H54 (cell line): ENCODE measurements at regions not wholly inside any gene's neighbourhood (a gene's known extent, or its start where the extent isn't known, plus 50 kb on each side); places are given as distances from the start of the nearest gene placed in this dataset.
A peak's percentile ranks its signal among the peaks of the same experiment; 100 is the strongest.

ENCODE experiments used
- DNase-seq: peaks from one replicate; pipeline ENCODE4 v3.0.0; 2011; ENCODE audit warnings: low spot score, mixed read lengths; ENCODE audit not compliant: insufficient read length
- FAIRE-seq: peaks from 3 replicates; lab custom pipeline; 2011; peaks lifted over from hg19 to GRCh38; lab: Jason Lieb, UNC
- POLR2A ChIP-seq: IDR thresholded peaks from 2 replicates; pipeline ENCODE4 v1.6.1; 2011; ENCODE audit warnings: low read depth, mild to moderate bottlenecking, low read length

DNA sequence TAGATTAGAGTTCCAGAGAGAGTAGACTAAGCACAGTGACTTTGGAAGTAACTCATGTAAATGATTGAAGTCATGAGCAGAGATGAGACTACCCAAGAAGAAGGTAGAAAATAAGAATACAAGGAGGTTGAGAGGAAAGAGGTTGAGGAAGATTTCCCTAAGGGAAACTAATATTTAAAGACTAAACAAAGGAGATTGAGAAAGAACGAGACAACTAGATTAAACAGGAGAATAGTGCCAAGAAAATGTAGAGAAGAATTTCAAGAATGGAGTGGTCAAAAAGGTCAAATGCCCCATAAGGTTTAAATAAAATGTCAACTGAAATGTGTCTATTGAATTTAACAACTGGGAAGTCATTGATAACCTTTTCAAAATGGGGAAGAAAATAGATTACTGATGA is 59.0 kb downstream of the RPS29 start:
- FAIRE-seq (no peak), DNase-seq (no peak)
- TF ChIP-seq POLR2A = no peak

DNA sequence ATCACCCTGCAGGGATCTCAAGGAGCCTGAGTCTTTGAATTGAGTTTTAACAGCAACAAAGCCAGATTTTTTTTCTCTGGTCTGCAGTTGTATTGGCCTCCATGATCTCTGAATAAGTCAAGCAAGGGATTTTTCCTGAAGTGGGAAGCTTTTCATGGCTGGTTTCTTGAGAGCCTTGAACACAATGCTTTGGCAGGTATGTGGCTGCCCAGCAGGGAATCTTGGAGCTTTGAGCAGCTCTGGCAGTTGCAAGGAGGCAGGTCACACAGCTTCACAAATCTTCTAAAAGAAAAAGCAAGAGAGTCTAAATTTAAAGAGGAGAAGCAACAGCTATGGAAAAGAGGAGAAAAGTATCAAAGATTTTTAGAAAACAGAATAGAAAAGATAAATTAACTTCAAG is 60.1 kb downstream of the RPS29 start:
- FAIRE-seq = no peak
- no peak for TF ChIP-seq POLR2A

DNA sequence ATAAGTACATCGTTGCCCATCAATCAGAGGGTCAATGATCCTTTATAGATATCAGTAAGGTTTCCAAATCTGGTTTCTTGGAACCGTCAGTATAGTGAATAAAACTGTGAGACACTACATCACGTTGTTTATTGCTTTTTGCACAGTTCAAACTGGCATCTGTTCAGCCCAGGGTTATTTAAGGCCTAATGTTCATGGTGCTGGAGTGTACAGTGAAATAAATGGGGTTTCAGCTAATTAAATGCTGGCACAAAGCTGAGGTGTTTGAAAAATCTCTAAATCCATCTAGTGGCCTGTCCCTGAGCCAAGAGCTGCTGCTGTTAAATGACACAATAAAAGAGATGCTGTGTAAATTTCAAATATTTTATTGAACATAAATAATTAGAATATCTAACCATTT is 69.9 kb downstream of the RPS29 start:
- no peak for FAIRE-seq
- no peak for DNase-seq
- TF ChIP-seq POLR2A = no peak

More for the DNA sequence above, 60.1 kb downstream of the RPS29 start:
- no peak for DNase-seq

DNA sequence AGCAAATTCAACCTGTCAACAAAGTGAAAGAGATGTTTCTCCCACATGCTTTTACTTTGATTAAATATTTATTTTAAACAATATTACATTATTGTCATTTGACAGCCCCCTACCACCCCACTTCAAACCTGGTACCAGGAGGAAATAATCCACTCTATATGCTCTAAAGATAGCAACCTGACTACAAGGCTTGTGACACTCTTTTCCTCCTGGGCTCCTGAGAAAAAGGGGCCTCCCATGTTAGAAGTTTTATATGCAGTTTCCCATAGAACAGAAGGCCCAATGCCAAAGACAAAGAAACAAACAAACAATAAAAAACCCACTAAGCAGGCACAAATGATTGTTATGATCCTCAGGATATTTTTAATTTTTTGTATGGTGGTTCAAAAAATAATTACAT is 73.6 kb downstream of the RPS29 start:
- no peak for TF ChIP-seq POLR2A
- no peak for DNase-seq
- no peak for FAIRE-seq

DNA sequence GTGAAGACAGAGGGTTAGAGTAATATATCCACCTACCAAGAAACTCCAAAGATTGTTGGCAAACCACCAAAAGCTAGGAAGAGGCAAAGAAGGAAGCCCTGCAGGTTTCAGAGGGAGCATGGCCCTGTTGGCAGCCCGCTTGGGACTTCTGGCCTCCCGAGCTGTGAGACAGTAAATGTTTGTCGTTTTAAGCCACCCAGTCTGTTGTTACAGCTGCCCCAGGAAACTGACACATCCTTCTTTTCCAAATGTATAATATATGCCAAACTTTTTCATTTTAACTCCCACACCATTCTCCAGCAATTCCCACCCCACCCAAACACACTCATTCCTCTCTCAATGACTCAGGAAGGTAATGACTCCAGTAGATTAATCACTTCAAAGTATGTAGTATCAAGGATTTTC is 74.0 kb downstream of the RPS29 start:
- DNase-seq (peak; percentile 37), FAIRE-seq (peak; percentile 81)
- TF ChIP-seq POLR2A = no peak

DNA sequence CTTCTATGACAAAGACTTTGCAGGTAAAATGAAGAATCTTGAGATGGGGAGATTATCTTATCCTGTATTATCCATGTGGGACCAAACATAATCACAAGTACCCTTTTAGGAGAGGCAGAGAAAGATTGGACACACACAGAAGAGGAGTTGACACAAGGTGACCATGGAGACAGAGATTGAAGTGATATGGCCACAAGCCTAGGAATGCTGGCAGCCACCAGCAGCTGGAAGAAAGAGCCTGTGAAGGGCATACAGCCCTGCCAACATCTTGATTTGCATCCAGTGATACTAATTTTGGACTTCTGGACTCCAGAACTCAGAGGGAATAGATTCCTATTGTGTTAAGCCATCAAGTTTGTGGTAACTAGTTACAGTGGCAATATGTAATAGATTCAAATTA is 78.1 kb downstream of the RPS29 start:
- TF ChIP-seq POLR2A = no peak
- DNase-seq (no peak), FAIRE-seq (no peak)

DNA sequence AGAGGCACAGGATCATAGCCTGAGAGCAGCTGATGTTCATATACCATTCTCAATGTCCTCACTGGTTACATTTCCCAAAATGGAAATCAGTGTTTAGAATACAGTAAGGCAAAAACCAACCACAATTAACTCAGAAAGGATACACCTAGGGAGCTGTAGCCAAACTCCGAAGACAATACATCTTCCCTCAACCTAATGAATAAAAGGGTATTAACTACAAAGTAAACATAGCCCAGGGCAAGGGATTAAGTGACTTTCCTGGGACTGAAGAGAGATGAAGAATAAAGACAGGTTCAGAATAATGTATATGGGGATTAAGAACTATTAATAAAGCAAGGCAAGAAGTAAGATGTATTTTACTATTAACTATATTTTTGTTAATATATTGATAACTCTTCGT is 79.5 kb downstream of the RPS29 start:
- FAIRE-seq (no peak), DNase-seq (no peak)
- no peak for TF ChIP-seq POLR2A

DNA sequence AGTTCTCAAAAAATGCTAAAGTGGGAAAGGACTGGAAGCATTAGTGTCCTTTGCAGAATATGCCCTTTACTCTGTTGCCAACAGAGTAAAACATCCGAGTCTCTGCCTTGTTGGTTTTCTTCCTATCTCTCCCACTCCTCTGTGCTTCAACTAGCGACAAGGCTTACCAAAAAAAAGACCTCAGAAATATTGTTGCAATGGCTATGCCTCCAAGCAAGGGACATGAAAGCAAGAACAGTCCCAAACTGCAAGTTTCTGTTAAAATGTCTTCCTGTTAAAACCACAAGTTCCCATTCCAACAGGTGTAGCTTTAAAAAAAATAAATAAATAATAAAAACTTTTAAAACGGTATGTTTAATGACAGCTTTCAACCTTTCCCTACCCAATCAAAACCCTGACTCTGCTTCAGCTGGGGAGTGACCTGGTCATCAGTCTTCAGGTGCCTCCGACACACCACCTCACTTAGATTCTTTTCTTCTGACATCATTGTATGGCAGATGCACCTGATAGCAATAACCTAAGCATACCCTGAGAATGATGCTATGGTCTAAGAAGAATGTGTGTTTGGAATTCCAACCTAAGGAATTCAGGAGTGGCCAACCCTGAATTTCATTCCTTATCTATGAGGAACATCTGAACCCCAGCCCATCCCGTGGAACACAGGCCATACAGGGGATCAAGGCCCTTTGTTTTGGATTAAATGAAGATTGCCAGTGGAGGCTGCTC is 81.0 kb downstream of the RPS29 start:
- DNase-seq (peak; percentile 10), FAIRE-seq (no peak)
- TF ChIP-seq POLR2A = no peak

DNA sequence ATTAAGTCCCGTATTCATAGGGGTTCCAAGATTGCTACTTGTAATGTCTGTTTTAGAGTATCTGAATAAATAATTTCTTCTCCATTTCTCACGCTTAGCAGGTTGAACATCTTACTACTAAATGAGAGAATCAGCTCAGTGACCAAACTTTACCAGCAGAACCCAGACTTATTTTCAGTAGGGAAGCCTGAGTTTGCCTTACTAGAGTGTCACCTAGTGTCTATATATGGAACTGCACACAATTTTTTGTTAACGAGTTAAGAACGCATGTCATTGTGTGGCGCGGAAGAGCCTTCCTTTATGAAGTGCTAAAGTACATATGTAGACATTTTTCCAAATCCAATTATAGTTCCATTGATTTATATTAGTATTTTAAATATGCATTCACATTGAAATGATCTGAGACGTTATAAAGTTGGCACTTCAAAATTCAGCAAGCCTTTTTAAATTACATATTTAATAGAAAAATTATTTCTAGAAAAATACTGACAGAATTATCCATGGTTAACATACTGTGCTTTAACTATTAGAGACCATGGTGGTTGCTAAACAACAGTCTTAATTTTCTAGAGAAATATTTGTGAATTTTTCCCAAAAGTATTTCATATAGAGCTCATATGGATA is 88.3 kb downstream of the RPS29 start:
- FAIRE-seq (peak; percentile 86), DNase-seq (no peak)
- TF ChIP-seq POLR2A = no peak

DNA sequence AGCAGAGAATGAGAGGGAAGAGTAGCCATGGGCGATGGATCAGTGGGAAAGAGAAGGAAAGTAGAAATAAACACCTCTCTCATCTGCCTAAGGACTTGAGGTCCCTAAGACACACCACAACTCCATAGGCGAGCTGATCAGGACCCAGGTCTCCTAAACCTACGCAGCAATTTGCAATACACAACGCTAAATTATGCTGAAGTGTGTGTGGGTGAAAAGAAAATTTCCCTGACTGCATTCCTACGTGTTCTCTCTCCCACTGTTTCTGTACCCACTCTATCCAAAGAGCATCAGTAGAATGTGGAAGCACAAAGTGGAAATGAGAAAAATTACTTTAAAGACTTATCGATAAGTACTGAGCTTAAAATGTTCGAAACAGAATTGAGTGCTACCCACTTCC is 88.9 kb downstream of the RPS29 start:
- TF ChIP-seq POLR2A = no peak
- FAIRE-seq (no peak), DNase-seq (no peak)

DNA sequence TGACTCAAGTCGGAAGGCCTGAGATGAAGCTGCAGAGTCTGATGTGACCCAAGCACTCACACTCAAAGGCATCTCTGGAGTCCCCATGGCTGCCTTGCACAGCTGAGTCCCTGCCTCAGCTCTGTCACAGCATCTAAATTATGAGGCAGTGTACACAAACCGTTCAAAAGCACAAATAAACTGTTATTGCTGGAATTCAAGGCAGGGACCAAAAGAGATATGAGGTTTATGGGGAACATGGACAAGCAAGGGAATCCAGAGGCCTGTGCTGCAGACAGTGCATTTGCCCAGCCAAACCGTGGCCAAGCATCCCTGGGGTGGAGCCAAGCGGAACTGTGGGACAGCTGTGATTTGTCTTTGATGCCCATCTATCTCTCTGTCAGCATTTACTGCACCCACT is 91.3 kb downstream of the RPS29 start:
- no peak for DNase-seq
- FAIRE-seq = no peak

DNA sequence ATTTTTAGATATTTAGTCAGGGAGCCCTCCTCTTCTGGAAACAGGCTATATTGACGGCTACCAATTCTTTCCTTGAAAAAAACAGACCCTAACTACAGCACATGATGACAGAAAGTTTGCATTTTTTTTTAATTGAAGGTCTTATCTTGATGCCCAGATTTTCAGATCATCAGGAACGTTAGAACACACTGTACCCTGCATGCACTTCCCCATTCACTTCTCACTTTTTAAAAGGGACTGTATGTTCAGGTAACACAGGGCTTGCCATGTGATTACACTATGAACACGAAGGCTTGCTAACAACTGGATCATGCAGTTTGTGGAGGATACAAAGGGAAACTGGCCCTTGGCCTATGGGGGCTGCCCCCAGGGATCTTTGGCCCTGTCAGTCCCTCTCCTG is 92.6 kb downstream of the RPS29 start:
- no peak for FAIRE-seq
- no peak for DNase-seq
- no peak for TF ChIP-seq POLR2A

More for the DNA sequence above, 91.3 kb downstream of the RPS29 start:
- no peak for TF ChIP-seq POLR2A

DNA sequence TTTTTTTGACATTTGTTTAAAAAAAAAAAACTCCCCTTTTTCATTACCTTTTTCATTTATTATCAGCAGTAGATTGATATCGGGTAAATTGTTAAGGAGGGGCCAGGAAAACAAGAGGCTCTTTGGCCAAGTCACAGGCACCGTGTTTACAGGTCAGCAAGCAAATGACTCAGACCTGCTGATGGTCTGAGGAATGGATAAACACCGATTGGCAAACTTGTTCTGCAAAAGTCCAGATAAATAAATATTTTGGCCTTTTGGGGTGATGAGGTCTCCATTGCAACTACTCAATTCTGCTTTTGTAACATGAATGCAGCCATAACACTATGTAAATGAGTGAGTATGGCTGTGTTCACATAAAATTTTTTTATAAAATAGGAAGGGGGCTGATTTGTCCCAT is 94.0 kb downstream of the RPS29 start:
- no peak for FAIRE-seq

DNA sequence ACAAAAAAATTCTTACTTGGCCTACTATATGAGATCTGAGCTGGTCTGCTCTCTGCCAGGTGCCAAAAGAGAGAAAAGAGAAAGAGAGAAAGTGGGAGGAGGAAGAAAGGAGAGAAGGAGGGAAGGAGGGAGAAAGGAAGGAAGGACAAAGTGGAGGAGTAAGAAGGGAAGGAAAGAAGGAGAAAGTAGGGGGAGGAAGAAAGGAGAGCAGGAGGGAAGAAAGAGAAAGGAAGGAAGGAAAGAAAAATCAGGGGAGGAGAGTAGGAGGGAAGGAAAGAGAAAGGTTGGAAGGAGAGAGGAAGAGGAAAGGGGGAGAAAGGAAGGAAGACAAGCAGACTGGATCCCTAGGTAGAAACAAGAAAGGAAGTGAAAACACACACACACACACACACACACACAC is 96.8 kb downstream of the RPS29 start:
- DNase-seq (no peak), FAIRE-seq (no peak)
- no peak for TF ChIP-seq POLR2A

More for the DNA sequence above, 94.0 kb downstream of the RPS29 start:
- TF ChIP-seq POLR2A = no peak
- no peak for DNase-seq

DNA sequence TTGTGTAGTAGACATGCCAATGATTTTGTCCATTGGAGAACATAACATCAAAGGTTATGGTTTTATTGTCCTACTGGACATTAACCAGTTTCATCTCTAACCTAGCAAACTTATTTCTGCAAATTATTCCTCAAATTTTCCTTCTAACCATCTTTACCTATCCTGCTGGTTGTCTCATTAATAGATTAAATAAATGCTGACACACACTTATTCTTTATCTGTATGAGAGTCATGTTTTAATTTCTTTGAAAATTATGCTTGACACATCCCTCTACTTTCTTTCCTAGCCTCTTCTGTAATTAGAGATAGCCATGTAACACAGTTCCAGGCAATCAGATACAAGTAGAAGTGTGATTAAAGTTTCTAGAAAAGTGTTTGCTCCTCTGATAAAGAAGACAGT is 98.9 kb downstream of the RPS29 start:
- no peak for TF ChIP-seq POLR2A
- DNase-seq (no peak), FAIRE-seq (no peak)
